Right forelimb (tissue), 1 donor: ENCODE measurements at regions not wholly inside any gene's neighbourhood (a gene's known extent, or its start where the extent isn't known, plus 50 kb on each side); places are given as distances from the start of the nearest gene placed in this dataset.

Experiments
- DNase-seq: peaks from one replicate; pipeline ENCODE4 v3.0.0-alpha.2; 2018

DNA sequence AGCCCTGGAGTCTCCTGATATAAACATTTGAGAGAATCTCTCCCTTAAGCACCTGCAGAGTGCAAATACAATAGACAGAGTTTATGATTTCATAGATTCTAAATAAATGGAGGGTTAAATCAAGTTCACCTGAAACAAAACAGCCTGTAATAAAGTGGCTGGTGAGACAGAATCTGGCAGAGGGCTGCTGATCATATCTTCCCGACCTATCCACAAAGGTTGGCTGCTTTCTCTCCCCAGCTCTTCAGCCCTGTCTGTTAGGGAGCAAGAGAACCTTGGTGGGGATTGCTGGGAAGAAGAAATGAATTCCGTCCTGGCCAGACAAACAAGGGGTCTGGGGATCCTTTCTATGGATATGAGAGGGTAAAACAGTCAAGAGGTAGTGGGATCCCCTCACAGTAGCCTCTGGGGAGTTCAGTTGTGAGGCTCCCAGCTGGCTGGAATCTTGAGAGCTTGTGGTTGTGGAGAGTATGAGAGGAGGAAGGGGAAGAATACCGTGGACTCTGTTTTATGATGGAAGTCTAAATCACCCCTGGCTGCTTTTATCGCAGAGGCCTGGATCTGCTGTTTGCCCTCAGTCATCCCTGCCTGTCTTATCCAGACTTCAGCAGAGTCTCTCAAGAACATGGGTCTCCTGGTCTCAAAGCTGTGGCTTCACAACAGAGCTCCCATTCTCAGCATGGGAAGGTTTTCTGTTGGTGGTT lies 451.3 kb downstream of the NTRK3 start:
- DNase-seq: no peak

DNA sequence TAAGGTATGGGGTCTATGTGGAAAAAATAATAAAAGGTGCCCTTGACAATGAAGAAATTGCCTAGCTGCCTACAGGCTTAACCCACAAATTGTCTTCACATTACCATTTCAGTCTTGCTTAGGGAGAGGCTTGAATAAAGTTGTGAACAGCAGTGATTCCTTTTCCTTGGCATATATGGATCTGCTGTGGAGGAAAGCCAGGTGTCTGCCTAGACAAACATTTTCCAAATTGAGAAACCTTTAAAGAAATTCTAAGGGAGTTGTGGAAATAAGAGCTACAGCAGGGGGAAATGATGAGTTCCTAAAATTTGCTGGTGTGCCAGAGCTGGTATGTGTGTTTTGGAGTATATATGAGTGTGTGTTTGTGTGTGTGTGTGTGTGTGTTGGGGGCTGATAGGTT lies 452.1 kb downstream of the NTRK3 start:
- no peak for DNase-seq

DNA sequence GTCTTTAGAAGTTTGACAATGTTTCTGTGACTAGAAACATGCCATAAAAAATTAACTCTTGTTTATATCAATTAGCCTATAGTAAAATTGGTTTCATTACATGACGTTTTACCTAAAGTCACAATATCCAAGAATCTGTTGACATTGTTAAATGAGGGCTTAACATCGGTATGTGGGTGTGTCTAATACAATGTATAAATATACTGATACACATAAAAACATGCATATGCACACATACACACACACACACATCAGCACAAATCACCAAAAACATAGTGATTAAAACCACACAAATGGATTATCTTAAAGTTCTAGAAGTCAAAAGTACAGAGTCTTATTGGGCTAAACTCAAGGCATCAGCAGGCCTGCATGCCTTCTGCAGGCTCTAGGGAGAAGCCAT lies 456.7 kb downstream of the NTRK3 start:
- DNase-seq: no peak

DNA sequence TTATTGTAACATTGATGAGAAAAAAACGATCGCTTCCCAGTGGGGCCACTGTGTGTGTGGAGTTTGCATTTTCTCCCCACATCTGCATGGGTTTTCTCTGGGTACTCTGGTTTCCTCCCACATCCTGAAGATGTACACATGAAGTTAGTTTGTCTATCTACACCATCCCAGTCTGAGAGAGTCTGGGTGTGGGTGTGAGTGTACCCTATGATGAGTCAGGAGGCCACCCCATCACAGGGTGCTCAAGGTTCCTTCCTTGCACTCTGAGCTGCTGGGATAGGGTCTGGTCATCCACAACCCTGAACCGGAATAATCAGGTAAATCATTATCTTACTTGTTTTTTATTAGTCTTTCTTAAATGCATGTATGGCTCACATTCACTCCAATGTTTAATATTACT lies 457.1 kb downstream of the NTRK3 start:
- DNase-seq: no peak

DNA sequence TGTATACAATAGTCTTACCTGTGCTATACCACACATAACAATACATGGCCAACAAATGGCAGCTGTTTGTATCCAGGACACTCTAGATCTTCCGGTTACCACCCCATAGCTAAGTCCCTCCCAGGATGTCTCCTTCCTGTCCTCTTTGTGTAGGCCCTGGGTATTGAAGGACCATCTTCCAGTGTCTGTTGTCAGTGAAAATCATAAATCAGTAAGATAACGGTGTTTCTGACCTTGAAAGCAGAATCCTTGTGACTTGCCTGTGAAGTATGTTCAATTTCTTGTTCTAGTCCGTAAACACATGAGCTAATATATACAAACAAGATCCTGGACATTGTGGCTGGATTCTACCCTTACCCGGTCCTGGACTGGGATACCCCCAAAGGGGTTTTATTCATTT lies 462.8 kb downstream of the NTRK3 start:
- no peak for DNase-seq

DNA sequence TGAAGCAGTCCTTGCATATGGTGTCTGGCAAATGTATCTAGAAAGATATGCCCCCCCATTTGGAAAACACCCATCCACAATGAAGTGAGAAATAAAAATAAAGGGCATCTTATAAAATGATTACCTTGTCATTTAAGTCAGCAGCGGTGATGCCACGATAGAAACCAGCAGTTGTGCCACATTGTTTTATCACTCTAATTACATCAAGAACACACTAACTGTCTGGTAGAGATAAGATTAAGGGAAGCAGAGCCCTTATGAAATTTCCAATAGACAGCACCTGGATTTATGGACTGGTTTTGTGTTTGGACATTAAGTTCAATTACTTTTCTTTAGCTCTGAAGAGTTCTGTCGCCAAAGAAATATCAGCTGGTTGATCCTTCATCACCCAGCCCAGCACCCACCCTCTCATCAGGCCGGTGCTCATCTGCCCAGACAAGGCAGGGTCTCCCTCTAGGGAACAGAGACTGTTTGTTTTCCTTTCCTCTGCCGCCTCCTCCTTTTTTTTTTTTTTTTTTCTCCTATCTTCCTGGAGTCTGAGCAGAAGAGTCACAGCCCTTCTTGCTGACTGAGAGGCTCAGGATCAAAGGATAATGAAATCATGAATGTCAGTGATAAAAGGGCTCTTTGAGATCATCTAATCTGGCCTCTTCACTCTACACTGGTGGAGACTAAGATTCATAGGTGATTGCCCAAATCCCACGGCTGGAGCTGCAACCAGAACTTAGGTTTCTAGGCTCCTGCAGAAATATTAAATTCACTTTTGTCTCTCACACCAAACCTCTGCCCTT lies 464.1 kb downstream of the NTRK3 start:
- DNase-seq: no peak

DNA sequence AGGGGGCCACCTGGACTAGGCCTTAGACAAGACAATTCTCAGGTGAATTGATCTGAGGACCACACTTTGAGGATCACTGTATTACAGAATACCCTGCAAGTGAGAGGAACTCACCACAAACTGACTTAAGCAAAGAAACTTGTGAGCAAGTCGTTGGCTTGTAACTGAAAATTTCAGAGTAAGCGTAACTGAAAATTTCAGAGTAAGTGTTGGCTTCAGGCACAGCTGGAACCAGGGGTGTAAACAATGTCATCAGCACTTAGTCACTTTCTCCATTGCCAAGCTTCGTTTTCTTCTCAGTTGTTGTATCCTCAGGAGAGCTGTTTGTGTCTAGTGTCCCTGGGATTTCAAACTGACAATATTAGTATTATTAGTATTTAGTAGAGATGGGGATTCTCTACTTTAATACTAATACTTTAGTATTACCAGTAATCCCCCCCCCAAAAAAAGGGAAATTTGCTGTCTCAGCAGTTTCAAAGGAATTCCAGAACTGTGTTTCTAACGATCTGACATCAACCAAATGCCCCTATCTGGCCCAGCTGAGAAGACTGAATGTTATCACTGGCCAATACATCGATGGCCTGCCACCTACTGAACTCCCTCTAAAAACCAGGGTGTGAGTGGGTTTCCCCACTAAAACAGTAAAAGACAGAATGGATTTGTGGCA lies 474.4 kb downstream of the NTRK3 start:
- DNase-seq: no peak

DNA sequence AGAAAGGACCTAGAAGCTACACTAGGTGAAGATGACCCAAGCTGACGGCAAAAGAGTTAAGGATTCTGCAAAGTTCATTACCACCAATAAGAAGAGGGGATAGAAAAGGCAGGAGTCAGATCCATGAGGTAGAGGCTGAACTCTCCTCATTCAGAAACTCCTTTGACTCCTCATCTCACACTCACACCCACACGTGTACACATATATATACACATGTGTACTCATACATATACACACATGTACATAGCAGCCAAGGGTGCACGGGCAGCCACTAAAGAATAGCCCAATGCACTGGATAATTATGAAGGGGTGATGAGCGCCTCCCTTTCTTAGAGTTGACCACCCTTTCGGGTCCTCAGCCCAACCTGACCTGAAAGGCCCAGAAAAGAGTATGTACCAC lies 476.8 kb downstream of the NTRK3 start:
- no peak for DNase-seq

DNA sequence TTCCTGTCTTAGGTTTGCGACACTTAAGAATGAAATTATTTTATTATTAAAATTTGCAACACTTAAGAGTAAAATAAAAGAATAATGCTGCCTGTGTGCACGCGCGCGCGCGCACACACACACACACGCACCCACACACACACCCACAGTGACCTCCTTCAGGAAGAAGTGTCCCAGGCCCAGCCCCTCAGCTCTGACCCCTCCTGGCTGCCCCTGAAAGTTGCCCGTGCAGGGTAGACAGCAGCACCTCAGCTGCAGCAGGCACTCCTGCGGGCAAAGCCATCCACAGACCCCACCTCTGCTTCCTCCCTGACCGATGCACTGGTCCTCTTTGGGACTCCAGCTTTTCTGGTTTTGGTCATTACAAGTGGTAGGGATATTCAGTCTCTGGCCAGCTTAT lies 478.2 kb downstream of the NTRK3 start:
- DNase-seq: no peak

DNA sequence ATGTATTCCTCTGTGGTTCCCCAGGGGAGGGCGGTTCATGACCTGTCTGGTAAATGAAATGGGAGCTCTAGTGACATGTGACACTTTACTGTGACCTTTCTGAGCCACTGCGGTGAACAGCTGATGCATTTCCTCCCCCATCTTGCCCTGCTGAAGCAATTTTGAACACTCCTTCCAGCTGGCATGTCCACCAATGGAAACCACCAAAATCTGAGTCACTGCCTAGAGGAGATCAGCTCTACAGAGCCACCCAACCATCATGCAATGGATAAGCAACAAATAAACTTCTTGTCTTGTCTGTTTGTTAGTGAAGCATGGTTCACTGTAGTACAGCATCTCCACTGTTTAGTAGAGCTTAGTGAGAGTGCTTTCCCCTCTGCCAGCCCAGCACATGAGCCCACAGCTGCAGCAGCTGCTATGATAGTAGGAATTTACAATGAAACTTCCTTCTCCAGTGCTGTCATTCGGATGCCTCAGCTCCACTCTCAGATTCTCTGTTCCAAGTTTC lies 479.4 kb downstream of the NTRK3 start:
- DNase-seq: no peak

DNA sequence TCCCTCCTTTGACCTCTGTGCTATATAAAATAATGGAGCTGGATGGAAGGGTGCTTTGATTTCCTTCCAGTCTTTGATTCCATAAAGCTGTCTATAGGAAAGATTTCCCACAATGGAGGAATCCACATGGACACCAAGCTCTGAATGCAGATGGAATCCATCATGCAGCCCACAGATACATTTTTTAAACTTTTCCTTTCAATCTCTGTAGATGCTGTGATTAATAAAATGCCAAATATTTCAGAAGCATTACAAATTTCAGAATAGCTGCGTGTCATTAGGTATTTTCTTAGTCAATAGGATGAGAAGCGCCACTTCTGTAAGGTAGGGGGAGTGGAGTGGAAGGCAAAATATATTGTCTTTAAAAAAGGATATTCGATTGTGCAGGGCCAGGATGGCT lies 489.0 kb downstream of the NTRK3 start:
- DNase-seq: no peak

DNA sequence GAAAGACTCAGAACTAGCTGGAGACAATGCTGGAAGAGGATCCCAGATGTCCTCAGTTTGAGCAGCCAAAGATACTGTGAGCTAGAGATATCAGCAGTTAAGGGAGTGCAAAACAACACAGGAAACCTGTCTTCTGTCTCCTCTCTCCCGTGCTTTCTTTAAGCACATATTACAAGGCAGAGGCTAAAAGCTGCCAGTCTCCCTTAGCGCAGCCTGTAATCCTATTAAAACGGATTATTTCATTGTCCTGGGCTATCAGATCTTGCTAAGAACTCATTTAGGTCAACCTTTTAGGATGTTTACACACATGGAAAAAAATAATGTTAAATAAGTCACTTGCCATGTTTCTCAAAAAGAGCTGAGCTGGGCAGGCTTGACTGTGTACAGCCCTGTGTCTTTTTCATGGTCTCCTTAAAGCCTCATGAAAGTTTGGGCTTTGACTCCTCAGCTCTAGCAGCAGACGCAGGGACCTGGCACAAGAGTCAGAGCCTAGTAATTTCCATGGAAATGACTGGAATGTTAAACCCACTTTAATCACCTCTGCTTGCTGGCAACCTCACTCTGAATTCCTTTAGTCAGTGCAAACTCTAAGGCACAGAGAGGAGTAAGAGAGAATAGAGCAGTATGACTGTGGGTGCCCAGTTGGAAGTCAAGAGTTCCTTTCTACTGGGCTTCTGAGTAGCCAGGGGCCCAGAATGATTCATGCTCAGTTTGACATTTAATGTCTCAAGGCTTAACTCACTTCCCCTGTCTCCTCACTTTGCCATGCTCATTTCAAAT lies 491.9 kb downstream of the NTRK3 start:
- no peak for DNase-seq

DNA sequence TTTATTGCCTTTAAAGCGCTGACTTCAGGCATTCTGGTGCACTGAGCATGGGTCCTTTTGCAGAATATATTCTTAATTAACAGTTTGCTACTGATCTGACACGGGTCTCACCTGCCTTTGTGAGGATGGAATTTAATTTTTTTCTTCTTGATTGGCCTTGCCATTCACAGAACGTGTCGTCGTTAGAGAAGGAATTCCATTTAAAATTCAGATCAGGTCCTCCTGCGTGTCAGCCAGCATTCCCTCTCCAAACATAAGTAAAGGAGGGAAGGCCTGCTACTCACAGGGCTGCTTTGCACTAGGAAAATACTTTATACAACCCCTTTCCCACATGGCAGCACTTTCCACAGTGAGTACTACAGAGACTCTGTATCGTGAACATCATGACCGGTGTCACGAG lies 492.7 kb downstream of the NTRK3 start:
- no peak for DNase-seq

DNA sequence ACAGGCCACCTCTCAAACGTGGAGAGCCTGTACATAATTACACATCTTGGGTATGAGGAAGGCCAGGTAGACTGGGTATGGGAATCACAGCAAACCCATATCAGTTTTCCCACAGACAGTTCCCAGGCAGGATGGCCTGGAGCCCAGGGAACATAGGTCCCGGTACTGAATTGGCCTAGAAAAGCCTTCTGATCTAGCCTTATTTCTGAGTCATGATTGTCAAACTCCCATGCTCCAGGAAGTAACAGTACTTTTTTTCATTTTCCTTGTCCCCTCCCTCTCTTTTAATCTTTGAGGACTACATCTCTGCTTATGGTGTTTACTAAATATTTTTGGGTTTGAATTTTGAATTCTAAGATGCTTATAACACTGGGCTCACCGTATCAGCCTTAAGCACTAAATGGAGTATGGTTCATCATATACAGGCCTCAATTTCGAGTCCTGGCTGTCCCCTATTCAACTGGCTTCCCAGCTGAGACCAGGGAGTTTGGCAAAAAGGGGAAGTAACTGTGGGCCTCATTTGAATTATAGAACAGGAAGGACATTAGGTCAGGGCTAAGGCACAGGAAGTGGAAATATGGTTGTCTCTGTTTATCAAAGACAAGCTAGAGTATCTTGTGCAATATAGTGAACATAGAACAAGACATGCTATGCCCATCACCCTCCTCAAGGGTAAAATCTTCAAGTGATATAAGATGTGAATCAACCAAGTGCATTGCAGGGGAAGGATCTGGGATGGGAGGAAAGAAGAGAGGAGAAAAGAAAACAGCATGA lies 494.6 kb downstream of the NTRK3 start:
- DNase-seq: no peak

DNA sequence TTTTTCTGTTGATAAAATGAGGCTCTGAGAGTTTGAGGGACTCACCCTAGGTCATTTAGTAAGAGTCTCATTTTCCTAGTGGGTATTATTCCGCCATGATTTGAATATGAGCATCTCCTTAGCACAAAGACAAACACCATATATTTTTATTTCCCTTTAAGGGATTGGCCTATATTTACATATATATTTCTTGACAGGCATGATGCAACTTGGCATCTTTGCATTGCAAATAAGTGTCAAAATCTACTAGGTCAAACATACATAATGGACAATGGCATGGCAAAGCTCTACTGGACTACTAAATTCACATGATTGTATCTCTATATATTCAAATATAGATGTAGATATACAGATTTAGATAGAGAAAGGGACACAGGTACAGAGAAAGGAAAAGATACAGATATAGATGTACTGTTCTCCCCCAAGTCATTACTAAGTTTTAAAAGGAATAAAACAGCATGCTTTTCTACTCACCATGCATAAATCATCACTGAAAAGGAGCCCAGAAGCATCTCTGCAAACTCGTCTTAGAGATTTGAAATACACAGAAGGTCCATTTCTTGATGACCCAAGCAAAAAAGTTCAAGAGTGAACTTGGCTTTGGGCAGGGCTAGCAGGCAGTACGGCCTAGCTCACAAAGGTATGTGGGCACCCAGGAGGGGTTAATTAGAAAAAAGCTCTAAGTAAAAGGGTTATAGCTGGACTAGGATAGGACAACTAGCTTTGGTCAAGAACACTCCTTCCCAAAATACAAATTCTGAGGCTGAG lies 495.8 kb downstream of the NTRK3 start:
- DNase-seq: no peak

DNA sequence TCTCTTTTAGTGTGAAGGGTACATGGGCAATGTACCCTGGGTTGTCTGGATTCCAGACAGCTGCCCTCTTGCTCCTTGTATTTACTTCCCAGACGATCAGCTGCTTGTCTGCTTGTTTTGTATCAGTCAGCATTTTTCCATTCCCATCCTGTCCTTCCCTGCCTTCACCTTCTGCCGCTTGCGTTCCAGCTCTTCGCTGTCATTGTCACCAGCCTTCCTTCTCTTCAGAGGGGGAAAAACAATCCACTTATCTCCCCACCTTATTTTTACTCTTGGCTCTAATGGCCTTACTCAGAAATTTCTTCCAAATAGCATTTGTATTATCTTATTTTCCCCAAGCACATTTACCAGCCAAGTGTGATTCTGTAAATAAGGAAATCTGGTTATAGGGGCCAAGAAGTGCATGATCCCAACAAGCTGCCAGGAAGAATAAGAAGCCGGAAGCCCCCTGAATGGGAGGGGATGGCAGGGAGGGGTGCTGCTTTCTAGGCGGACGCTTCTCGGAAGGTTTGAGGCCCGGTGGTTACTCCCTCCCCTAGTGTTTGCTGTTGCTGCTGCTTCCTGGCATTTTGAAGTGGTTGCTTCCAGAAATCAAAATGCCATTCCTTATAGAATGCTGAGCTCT lies 497.6 kb downstream of the NTRK3 start:
- no peak for DNase-seq

DNA sequence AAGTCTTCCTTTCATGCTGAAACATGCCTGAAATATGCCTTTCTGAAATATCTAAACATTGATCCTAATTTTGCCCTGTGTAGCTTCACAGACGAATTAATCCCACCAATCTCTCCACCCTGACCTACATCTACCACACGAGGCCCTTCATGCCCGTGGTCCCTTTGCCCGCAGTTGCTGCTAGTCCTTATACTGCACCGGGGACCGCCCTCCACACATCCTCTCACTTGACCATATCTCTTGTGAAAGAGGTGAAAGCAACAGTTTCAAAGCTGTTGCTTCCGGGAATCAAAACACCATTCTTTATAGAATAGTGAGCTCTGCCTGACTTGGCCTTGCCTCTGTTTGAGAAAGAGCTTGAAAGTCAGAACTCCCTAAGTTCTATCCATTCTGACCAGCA lies 499.5 kb downstream of the NTRK3 start:
- no peak for DNase-seq

DNA sequence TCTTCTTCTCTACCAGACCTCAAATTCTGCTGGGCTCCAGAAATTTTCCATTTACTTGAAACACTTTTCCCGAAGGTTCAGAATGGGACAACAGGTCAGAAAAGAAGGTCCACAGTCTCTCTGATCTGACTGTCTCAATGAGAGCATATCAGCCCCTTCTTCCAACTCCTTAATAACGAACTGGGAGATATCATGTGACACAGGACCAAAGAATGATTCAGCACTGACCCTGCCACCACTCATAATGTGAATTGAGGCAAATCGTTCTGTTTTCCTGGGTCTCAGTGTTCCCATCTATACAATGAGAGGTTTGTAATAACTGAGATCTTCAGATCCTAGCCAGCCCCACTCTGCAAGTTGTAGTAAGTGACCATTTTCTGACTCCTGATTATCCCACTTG lies 500.5 kb downstream of the NTRK3 start:
- DNase-seq: no peak

DNA sequence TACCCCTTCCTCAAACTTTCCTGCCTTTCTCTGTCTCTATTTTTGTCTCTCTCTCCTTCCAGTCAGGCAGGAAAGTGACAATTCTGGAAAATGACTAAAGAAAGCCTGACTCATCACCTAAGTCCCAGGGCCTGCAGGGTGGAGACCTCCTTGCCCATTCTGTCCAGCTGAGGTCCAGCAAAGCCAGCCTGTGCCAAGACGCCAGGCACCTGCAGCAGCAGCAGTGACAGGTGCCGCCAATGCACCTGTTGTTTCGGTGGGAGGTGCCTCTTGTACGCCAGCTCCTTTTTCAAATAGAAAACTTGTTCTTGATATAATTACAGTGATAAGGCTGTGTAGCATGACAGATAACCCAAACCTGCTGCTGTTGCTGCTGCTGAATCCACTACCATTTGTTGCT lies 501.3 kb downstream of the NTRK3 start:
- no peak for DNase-seq

DNA sequence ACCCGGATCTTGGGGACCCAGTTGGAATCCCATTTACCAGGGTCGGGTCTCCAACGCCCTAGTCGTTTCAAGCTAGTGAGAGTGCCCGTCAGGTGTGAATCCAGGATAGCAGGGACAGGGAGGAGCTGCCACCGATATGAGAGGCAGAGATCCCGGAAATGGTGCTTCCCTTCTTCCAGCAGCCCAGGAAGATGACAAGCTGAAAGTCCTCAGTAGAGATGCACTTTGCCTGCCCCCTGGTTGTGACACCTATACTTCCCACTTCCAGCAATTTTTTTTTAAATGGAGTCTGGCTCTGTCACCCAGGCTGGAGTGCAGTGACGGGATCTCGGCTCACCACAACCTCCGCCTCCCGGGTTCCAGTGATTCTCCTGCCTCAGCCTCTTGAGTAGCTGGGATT lies 503.0 kb downstream of the NTRK3 start:
- DNase-seq: no peak
